Iris pigment epithelial cell (primary cell): ENCODE measurements at regions not wholly inside any gene's neighbourhood (a gene's known extent, or its start where the extent isn't known, plus 50 kb on each side); places are given as distances from the start of the nearest gene placed in this dataset.
"Not testable (repeated sequence)": the region's sequence is repeated elsewhere in the genome, so short reads cannot be mapped to it uniquely, and the experiment has no call there.

Experiments used
- DNase-seq: peaks from one replicate; pipeline ENCODE4 v3.0.0-alpha.2; 2011; ENCODE audit warnings: low read depth

DNA sequence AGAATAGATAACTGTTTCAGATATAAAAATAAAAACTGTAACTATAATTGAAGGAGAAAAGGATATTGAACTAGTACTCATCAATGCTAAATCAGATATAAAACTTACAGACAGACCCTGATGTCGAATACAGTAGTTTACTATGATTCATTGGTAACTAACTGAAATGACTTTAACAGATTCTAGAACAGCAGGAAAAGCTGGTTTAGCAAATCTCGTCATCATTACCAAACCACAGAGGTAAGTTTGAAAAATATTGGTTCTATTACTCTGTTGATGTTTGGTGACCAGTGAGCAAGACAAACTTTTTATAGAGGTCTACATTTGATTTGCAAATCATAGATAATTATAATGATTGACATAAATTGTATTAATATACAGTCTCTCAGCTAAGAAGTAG, 551.4 kb upstream of the ADGRL3 start:
- no peak for DNase-seq

DNA sequence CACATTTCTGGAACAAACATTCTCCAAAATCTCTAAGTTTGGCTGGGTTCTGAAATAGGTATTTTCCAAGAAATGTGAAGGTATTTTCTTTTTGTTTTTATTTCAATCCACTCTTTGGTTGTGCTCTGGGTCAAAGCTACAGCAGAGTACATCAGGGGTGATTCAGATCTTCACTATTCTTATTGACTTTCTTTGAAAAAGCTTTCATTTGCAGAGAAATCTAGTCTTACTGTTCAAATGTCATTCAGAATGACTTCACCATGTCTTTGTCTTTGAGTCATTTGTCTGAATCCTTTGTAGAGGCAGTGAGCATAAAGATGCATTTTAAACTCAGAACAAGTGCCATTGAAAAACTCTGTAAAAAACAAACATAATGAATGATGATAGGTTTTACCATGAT, 547.2 kb upstream of the ADGRL3 start:
- no peak for DNase-seq

DNA sequence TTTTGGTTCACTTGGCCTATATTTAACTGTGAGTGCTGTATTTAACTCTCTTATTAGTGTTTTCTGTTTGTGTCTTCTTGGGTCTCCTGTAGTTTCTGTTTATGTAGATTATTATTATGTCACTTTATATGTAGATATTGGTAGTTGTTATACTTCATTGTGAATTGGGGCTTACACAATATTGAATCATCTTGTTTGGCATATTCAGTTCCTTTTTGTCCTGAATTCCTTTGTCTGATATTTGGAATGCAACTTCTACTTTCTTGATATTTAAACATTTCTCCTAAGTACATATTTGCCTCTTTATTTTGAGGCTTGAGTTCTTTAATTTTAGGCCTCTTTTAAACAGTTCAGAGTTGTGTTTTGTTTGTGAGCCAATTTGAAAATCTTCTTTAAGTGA, 544.8 kb upstream of the ADGRL3 start:
- no peak for DNase-seq

DNA sequence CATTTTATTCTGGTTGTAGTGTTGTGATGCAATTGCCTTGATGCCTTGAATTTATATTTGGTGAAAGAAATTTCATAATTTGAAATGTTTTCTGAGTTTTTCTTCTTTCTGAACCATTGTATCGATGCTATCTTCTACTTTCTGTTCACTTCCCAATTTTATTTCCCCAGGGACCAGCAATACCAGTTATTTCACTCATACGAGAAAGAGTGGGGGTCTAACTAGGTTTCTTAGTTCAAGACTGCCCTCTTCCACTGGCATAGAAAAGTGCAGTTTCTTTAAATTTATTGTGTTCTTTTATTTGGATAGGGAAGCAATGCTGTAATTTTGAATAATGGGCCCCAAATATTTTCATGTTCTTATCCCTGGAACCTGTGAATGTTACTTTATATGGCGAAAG, 544.0 kb upstream of the ADGRL3 start:
- DNase-seq: no peak

DNA sequence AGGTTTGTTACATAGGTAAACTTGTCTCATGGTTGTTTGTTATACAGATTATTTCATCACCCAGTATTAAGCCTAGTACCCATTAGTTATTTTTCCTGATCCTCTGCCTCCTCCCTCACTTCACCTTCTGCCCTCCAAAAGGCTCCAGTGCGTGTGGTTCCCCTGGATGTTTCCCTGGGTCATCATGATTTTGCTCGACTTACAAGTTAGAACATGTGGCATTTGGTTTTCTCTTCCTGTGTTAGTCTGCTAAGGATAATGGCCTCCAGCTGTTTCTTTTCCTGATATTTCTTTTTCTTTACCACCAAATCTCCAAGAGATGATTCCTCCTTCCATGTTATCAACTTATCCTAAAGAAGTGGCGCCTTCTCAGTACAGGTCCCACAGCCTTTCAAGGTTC, 543.1 kb upstream of the ADGRL3 start:
- no peak for DNase-seq

DNA sequence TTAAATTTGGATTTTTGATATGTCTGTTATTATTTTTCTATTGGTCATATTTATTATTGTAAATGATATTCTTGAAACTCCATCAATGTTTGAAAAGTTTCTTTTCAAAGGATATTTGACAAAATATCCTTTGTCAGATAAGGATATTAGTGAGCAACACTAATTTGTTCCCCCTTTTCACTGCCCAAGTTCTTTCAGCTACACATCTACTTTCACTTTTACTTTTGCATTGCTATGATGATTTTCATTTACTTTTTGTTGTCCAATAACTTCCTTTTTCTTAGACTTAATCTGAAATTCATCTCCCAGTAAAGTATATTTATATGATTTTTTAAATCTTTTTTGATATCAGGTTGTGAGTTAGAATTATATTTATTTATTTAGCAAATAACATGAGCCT, 542.3 kb upstream of the ADGRL3 start:
- DNase-seq: peak; percentile 17

DNA sequence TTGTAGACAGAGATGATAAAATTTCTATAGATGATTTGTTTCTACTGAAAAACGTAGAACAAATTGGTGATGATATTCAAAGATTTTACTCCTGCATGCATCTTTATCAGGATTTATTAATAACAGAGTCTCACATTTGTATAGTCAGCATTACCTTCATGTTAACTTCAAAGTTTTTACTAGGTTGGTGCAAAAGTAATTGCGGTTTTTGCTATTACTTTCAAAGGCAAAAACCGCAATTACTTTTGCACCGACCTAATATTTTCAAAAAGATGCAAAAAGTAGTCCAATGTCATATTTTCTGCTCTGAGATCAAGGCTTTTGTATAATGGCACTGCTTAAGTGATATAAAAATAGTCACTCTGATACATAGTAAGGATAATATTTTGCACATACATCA, 536.4 kb upstream of the ADGRL3 start:
- no peak for DNase-seq

DNA sequence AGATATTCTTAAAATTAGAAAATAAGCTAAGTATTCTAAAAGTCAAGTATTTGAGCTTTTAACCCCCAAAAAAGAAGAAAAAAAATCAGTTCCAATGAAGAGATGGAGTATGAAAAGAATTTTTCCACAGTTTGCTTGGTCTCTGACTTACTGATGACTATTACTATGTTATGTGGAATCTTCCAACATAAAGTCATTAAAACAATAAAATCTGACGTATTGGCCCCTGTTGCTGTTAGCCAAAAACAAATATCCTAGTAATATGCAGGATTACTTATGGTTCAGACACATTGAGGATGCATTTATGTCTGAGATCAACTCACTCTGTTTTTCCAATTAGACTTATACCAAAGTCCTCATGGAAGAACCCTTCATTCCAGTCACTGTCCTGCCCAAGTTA, 517.2 kb upstream of the ADGRL3 start:
- DNase-seq: peak; percentile 10

DNA sequence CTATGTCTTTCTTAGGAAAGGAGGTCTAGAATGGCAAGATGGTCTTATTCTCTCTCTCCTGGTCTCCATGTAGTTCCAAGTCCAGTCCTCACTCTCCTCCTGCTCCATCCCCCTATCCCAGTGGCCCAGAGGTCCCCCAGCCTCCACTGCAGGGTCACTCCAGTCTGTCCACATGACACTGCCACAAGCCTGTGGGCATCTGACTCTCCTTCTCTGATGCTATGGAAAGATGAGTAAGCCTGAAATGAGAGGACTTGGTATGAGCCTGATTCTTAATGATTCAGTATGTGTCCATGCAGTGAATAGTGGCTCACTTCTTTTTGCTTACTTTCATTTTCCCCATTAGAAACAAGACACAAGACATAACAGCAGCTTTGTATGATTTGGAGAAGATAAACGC, 516.8 kb upstream of the ADGRL3 start:
- peak; percentile 83 for DNase-seq

DNA sequence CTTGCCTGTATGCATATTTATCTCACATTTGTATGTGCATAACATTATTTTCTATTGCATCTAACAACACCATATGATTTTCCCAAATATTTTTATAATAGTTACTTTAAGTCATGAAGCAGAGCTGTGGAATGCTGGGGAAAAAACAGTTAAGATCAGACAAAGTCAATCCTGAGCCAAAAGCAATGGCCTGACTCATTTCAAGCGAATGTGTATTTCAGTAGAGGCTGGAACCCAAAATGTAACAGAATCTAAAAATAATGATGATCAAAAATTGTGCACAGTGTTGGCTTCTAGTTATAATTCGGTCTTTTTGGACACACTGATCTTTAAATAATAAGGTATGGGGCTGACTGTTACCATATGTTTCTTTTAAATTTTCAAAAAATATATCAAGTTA, 516.2 kb upstream of the ADGRL3 start:
- DNase-seq: peak; percentile 81

DNA sequence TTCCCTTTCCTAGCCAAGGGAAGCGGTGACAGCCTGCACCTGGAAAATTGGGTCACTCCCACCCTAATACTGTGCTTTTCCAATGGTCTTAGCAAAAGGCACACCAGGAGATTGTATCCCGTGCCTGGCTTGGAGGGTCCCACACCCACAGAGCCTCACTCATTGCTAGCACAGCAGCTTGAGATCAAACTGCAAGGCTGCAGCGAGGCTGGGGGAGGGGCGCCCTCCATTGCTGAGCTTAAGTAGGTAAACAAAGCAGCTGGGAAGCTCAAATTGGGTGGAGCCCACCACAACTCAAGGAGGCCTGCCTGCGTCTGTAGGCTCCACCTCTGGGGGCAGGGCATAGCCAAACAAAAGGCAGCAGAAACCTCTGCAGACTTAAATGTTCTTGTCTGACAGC, 504.1 kb upstream of the ADGRL3 start:
- DNase-seq: not testable (repeated sequence)

DNA sequence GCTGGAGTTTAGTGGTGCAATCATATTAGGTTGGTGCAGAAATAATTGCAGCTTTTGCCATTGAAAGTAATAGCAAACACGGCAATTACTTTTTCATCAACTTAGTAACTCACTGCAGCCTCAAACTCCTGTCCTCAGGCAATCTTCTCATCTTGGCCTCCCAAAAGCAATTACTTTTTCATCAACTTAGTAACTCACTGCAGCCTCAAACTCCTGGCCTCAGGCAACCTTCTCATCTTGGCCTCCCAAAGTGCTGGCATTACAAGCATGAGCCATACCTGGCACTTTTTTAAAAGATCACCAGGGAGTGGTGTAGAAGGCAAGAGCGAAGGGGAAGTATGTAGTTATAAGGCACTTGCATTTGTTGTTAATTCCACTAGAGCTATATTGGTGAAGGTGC, 491.1 kb upstream of the ADGRL3 start:
- DNase-seq: no peak

DNA sequence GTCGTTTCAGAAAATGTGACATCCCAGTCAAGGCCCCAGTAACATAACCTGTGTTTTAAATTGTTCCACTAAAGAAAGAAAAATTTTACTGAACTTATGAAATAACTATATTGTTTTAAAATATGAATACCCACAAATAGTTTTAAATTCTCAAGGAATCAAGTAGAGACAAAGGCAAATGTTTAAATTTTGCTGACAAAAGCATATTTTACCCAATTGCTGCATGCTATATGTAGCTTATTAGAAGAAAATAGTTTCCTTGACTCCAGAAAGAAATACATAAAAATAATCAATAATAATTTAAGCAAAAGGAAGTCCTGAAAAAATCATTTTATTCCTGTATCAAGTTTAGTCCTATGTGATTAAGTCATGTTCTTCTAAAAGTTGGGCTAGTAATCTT, 481.3 kb upstream of the ADGRL3 start:
- DNase-seq: no peak

DNA sequence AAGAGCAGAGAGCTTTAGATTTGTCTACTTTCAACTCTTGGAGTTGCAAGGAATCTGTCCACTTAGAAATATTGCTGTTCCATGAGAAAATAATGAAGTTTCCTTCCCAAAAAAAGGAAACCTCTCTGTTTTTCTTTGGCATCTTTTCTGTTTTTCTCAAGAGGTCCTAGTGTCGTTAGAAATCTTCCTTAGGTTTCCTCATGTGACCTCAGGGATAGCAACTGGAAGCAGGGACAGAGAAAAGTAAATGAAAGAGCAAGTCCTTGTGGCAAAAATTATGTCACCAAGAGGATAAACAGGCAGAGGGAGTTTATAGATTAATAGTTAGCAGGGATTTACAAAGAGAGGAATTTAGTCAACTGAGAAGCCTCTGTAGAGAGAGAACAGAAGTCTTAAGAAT, 478.4 kb upstream of the ADGRL3 start:
- no peak for DNase-seq

DNA sequence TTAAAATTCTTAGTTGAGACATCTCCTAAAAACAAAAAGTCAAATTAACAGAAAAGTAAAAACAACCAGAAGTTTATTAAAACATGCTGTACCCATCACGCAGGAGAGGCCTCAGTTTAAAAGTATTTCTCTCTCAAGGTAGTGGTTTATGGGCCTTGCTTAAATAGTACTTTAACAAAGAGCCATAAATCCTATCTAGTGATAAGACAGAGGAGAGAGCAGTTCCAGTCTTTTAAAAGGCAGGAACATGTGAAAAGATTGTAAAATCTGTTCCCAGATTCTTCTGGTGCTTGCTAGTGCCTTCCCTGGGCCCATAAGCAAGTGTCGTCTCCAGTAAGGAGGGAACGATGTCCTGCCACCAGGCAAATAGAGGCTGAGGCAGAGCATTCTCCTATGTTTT, 476.3 kb upstream of the ADGRL3 start:
- no peak for DNase-seq

DNA sequence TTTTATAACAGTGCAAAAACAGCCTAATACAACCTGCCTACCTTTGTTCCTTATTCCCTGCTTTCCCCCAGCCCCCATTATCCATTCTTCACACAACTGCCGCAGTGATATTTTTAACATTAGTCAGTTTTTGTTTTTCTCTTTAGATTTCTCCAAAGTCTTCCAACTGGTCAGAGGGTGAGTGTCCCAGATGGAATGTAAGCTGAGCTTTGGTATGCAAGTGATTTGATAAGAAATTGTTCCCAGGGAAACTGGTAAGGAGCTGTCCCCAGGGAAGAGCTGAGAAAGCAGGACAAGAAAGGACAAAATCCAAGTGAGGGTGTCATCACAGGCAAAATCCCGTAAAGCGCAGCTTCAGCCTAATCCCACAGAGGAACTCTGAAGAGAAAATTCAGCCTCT, 475.5 kb upstream of the ADGRL3 start:
- DNase-seq: peak; percentile 89

DNA sequence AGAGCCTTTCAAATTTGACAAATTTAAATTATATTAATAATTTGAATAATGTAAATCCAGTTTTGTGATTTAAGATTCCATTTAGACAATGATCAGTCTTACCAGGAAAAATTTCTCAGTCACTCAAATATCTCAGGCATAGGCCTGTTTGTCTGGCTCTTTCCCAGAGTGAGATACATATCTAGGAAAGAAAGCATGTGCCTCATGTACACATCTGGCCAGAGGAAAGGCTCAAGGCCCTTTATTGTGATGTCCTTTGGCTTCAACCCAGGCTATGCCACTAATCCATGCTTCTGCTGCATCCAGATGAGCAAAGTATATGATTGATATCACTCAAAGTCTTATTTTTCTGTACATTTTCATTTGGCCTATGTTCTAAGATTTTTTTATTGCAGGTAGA, 473.3 kb upstream of the ADGRL3 start:
- no peak for DNase-seq

DNA sequence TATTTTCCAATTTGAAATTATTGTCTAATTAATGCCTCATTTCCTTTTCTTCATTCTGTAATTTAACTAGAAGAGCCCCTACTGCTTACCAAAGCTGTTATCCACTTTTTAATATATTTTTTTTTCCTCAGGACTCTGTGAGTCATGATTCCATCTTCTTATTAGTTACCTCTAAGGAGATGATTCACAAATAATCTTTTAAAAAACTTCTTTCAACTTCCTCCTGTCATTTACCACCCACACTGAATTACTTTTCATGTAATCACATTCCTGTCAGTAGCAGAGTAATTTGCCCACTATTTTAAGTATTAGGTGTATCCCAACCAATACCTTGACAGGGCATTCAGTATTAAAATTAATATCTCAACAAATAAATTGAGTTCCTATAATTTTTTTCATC, 470.9 kb upstream of the ADGRL3 start:
- DNase-seq: peak; percentile 39

DNA sequence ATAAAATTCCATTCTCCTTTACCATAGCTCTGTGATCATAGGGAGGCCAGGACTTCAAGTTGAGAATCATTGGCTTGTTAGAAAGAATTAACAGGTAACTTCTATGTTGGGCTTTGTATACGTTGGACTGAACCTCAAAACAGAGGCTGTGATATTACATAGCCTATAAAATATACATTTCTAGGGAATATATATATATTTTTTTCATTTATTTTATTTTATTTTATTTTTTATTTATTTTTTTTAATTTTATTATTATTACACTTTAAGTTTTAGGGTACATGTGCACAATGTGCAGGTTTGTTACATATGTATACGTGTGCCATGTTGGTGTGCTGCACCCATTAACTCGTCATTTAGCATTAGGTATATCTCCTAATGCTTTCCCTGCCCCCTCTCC, 470.4 kb upstream of the ADGRL3 start:
- DNase-seq: not testable (repeated sequence)

DNA sequence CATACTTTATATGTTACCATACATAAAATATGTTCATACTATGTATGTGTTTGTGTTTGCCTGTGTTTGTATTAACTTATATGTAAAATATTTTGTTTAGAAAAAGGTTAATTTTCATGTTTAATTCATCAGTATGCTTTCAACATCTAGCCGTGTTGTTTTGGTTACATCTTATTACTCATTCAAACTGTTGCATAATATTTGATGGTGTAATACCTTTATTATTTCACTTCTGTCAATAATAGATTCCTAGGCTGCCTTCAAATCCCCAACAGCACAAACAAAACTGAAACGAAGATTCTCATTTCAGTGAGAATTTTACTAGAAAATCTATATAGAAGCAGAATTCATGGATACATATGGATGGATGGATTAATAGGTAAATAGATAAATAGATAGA, 462.3 kb upstream of the ADGRL3 start:
- DNase-seq: peak; percentile 76

DNA sequence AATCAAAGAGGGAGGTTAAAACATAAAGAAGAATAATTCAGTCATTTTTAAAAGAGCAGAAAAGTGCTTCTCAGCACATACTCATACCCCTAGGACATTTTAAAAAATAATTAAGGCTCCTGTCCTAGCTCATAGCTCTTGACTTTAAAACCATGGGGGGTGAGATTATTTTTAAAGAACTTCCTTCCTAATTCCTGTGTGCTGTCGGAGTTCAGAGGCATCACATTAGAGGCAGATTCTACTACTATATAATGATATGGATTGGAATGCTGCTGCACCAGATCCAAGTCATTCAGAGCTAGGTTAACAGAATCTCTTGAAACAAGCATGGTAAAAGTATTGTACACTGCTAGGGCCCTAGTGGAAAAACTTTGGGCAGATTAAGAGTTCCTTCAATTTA, 456.5 kb upstream of the ADGRL3 start:
- no peak for DNase-seq

DNA sequence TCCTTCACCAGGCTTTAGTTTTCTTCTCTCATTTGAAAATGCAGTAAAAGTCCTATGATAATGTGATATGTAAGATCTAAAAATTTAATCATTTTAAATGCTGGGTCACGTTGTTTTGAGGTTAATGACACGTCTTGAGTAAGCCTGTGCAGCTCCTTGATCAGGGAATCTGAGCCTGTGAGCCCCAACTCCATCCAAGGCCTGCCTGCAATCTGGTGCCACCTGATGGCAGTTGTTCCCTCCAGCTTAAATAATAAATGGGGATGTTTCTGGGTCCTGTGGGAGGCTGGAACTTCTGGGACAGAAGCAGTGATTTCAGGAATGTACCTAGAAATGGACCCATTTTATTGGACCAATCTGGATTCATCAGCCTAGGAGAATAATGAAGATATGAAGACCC, 455.4 kb upstream of the ADGRL3 start:
- no peak for DNase-seq

DNA sequence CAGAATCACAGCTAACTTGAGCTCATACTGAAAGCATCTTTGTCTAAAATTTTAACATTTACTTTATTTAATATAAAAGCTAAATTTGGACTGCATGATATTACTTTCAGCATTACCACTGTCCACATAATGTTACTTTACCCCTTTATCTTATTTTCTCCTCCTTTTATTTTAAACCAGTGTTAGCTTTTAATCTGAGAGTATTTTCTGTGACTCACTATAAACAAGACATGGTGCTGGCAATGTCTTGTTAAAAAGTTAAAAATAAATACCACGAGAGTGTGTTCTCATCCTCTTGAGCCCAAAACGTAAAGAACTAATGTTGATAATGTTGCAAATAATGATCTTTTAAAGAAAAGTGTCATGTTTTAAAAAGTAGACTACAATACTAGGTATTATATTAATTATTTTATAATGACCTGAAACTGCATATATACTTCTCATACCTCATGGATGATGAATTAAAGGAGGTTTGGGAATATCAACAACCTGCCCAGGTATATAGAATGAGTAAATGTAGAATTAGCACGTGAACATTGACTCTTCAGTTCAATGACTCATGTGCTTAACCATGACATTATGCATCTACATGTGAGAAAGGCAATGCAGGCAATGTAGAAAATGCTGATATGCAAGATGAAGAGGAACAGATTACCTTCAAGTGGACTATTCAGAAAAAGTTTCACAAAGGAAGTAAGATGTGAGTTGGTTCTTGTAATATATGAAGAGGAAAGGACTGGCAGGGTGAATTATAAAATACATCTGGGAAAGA, 454.1 kb upstream of the ADGRL3 start:
- no peak for DNase-seq

DNA sequence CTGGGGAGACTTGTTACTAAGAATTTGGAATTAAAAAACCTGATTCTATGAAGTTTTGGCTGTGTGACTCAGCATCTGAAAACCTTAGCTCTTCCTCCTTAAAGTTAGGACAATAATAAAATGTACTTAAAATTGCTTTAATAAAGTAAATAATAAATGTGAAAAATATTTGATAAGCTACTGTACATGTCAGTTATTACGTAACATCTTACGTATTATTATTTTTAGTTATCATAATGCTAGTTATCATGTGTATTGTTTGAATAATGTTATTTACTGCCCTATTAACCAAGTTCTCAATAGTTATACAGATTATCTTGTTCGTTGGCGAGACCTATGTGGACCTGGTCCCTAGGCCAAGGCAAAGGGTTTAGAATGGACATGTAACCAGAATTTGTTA, 449.2 kb upstream of the ADGRL3 start:
- DNase-seq: no peak
